ENCODE measurements at regions not wholly inside any gene's neighbourhood (a gene's known extent, or its start where the extent isn't known, plus 50 kb on each side); places are given as distances from the start of the nearest gene placed in this dataset.
"Not testable (repeated sequence)": the region's sequence is repeated elsewhere in the genome, so short reads cannot be mapped to it uniquely, and the experiment has no call there.

DNA sequence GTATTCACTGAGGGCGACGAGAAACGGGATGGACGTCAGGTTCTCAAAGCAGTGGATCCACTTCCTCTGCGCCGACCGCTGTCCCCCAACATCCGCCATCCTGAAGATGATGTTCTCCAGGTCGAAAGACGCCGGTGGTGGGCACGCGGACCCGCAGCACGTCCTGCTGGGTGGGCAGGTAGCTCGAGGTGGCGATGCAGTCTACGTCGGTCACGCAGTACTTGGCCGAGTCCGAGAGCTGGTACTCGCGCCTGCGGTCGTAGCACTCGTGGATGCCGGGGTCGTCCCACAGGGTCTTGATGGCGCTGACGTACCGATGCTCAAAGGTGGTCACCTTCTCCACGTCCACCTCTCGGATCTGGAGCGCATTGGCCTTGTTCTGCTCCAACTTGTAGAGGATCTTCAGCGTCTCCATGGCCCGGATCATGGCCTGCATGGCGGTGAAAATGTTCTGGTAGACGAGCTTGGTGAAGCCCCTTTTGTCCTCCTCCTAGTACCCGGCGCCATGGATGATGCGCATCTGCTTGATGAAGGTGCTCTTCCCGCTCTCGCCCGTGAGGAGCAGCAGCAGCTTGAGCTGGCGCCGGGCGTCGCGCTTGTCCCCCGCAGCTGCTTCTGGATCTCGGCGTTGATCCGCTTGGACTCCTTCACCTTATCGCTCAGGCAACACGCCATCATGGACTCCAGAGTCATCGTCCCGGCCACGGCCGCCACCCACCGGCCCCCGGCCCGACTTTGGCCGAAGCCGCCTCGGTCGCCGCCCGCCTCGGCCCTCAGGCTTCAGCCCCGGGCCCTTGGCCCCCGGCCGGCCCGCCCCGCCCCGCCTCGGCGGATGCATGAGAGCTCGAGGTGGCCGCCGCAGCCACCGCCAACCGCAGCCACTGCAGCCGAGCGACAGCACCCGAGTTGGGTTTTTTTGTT is 122.9 kb upstream of the KCTD7 start (continued):
- no peak for TF ChIP-seq EZH2 (IDR thresholded peaks at IDR 0.05; ENCODE audit: low read depth, unreplicated experiment)
- TF ChIP-seq ZNF331 (CRISPR knock-in tag; IDR thresholded peaks at IDR 0.05; ENCODE audit: low read depth), result no peak
- TF ChIP-seq, protein P1, sequence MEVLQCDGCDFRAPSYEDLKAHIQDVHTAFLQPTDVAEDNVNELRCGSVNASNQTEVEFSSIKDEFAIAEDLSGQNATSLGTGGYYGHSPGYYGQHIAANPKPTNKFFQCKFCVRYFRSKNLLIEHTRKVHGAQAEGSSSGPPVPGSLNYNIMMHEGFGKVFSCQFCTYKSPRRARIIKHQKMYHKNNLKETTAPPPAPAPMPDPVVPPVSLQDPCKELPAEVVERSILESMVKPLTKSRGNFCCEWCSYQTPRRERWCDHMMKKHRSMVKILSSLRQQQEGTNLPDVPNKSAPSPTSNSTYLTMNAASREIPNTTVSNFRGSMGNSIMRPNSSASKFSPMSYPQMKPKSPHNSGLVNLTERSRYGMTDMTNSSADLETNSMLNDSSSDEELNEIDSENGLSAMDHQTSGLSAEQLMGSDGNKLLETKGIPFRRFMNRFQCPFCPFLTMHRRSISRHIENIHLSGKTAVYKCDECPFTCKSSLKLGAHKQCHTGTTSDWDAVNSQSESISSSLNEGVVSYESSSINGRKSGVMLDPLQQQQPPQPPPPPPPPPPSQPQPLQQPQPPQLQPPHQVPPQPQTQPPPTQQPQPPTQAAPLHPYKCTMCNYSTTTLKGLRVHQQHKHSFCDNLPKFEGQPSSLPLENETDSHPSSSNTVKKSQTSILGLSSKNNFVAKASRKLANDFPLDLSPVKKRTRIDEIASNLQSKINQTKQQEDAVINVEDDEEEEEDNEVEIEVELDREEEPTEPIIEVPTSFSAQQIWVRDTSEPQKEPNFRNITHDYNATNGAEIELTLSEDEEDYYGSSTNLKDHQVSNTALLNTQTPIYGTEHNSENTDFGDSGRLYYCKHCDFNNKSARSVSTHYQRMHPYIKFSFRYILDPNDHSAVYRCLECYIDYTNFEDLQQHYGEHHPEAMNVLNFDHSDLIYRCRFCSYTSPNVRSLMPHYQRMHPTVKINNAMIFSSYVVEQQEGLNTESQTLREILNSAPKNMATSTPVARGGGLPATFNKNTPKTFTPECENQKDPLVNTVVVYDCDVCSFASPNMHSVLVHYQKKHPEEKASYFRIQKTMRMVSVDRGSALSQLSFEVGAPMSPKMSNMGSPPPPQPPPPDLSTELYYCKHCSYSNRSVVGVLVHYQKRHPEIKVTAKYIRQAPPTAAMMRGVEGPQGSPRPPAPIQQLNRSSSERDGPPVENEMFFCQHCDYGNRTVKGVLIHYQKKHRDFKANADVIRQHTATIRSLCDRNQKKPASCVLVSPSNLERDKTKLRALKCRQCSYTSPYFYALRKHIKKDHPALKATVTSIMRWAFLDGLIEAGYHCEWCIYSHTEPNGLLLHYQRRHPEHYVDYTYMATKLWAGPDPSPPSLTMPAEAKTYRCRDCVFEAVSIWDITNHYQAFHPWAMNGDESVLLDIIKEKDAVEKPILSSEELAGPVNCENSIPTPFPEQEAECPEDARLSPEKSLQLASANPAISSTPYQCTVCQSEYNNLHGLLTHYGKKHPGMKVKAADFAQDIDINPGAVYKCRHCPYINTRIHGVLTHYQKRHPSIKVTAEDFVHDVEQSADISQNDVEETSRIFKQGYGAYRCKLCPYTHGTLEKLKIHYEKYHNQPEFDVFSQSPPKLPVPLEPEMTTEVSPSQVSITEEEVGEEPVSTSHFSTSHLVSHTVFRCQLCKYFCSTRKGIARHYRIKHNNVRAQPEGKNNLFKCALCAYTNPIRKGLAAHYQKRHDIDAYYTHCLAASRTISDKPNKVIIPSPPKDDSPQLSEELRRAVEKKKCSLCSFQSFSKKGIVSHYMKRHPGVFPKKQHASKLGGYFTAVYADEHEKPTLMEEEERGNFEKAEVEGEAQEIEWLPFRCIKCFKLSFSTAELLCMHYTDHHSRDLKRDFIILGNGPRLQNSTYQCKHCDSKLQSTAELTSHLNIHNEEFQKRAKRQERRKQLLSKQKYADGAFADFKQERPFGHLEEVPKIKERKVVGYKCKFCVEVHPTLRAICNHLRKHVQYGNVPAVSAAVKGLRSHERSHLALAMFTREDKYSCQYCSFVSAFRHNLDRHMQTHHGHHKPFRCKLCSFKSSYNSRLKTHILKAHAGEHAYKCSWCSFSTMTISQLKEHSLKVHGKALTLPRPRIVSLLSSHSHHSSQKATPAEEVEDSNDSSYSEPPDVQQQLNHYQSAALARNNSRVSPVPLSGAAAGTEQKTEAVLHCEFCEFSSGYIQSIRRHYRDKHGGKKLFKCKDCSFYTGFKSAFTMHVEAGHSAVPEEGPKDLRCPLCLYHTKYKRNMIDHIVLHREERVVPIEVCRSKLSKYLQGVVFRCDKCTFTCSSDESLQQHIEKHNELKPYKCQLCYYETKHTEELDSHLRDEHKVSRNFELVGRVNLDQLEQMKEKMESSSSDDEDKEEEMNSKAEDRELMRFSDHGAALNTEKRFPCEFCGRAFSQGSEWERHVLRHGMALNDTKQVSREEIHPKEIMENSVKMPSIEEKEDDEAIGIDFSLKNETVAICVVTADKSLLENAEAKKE (CRISPR knock-in tag; IDR thresholded peaks at IDR 0.05), result no peak

DNA sequence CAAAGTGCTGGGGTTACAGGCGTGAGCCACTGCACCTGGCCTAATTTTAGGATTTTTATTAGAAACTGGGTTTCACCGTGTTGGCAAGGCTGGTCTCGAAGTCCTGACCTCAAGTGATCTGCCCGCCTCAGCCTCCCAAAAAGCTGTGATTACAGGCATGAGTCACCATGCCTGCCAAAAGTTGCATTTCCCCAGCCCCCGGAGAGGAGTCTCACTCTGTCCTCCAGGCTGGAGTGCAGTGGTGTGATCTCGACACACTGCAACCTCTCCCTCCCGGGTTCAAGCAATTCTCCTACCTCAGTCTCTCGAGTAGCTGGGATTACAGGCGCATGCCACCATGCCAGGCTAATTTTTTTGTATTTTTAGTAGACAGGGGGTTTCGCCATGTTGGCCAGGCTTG is 122.0 kb upstream of the KCTD7 start:
- ATAC-seq; H3K27me3 Mint-ChIP-seq (ENCODE audit: insufficient read depth, low read depth, poor library complexity); H3K36me3 Mint-ChIP-seq (ENCODE audit: low read depth); DNase-seq (ENCODE audit: low spot score); H3K4me1 ChIP-seq (ENCODE audit: insufficient read depth); H3K9me3 Mint-ChIP-seq; H3K36me3 ChIP-seq (ENCODE audit: insufficient read depth); H3K4me3 ChIP-seq; H3K27me3 ChIP-seq (ENCODE audit: insufficient read depth); H3K4me1 Mint-ChIP-seq; H3K9me2 ChIP-seq (ENCODE audit: insufficient read depth); H3F3A ChIP-seq (replicated peaks; ENCODE audit: low read depth); H4K20me1 ChIP-seq (replicated peaks; ENCODE audit: insufficient read depth); H3K27ac ChIP-seq (ENCODE audit: low read depth); H3K27ac Mint-ChIP-seq; H3K4me2 ChIP-seq; H3K79me2 ChIP-seq (replicated peaks; ENCODE audit: insufficient read depth); H2AFZ ChIP-seq; H3K4me3 Mint-ChIP-seq: not testable (repeated sequence)
